Fibroblast of gingiva (primary cell): ENCODE measurements at regions not wholly inside any gene's neighbourhood (a gene's known extent, or its start where the extent isn't known, plus 50 kb on each side); places are given as distances from the start of the nearest gene placed in this dataset.
"Not testable (repeated sequence)": the region's sequence is repeated elsewhere in the genome, so short reads cannot be mapped to it uniquely, and the experiment has no call there.

Source experiments
- DNase-seq: peaks from one replicate; pipeline ENCODE4 v3.0.0-alpha.2; 2011; ENCODE audit warnings: low read depth

DNA sequence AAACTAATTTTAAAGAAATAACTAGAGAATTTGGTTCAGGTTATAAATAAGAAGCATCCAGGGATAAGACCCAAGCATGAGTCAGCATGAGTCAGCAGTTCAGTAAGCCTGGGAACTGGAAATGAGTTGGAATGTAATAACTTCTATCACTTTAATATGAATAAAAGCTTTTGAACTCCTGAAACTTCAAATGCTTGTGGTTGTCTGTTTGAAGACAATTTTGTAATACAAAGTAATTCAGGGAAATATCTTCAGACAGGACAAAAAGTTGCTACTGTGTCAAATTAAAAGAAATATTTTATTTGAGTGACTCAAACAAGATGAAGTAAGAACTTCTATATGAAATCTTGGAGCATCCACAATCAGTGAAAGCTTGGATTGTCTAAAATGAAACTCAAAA, 331.2 kb upstream of the DAB2 start:
- peak; percentile 88 for DNase-seq

DNA sequence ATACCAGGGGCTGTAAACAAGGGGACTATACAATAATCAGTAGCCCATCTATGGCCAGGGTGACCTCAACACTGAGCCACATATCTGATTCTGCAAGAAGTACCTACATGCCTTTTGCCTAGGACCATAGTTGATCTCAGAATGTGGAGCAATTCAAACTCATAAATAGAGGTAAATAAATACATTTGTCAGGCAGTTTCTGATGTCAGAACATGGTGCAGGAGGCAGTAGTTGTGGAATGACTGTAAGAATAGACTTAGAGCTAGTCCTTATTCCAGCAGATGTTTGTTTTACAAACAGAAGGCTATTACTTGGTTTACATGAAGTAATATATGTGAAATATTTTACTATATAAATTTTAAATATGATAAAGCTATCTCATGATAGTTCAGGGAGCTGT, 330.7 kb upstream of the DAB2 start:
- DNase-seq = peak; percentile 8

DNA sequence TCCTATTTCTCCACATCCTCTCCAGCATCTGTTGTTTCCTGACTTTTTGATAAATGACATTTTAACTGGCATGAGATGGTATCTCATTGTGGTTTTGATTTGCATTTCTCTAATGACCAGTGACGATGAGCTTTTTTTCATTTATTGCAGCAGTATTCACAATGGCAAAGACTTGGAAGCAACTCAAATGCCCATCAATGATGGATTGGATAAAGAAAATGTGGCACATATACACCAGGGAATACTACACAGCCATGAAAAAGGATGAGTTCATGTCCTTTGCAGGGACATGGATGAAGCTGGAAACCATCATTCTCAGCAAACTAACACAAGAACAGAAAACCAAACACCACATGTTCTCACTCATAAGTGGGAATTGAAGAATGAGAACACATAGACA, 329.0 kb upstream of the DAB2 start:
- not testable (repeated sequence) for DNase-seq

DNA sequence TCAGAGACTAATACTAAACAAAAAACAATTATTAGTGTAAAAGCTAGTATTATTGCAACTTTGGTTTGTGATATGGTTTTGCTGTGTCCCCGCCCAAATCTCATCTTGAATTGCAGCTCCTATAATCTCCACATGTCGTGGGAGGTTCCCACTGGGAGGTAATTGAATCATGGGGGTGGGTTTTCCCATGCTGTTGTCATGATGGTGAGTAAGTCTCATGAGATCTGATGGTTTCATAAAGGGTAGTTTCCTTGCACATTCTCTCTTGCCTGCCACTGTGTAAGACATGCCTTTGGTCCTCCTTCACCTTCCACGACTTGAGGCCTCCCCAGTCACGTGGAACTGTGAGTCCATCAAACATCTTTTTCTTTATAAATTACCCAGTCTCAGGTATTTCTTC, 325.9 kb upstream of the DAB2 start:
- no peak for DNase-seq

DNA sequence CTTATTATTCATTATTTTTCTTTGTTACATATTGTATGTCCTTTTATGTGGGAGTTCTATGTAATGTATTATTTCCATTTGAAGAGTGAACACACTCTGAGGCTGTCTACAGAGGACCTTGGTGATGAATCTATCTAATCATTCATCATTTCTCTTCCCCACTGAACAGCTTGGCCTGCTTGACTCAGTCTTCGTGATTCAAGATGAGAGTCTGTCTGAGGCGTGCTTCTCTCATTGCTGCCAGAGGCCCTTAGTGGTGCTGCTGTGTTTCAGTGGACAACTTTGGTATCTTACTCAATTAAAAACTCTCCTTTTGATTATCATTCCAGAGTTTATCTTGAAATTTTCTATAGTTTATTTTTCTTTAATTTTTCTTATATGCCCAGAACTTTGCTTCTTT, 318.1 kb upstream of the DAB2 start:
- DNase-seq = no peak

DNA sequence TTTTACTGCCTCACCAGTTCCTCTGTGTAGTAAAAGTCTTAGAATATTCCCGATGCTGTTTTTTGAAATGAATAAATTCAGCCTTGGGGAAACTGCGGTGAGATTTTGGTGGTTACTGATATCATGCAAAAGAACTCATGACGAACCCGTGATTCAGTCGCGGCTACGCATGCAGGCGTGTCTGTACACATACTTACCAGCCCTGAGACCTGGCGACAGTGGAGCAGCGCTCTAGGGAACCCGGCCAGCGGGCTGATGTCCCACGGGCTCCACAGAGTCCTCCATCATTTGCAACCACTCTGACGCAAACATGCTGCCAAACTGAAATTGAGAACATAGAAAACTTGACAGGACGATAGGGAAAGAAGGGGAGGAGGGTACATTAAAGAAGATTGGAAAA, 315.6 kb upstream of the DAB2 start:
- no peak for DNase-seq

DNA sequence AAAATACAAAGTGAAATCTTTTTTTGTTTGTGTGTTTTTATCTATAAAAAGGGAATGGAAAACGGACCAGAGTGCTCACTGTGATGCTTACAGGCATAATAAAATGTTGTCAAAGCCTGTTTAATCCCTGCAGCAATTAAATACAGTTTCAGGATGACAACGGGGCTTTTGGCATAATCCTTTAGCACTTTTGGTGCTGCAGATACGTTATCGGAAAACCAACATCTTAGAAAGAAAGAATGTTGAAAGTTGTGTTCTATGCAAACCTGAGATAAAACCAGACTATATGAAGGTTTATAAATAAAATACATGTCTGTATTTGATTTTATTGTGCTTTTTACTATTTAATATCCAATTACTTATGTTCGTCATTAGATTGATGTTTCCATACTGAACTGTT, 307.4 kb upstream of the DAB2 start:
- DNase-seq = no peak

DNA sequence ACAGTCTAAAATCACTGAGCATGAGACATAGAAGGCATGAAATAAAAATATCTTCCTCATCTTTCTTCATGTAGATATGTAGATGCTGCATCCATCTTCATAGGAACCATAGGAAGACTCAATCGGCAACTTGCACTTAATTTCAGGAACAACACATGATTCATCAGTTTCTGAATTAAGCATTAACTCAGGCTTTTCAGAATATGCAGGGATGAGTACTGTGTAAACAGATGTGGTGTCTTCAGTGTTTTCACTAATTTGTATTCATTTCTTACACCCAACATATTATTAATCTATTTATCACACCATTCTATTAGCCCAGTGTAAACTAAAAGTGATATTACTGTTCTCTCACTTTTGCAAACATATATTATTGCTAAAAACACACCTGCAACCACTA, 305.9 kb upstream of the DAB2 start:
- no peak for DNase-seq

DNA sequence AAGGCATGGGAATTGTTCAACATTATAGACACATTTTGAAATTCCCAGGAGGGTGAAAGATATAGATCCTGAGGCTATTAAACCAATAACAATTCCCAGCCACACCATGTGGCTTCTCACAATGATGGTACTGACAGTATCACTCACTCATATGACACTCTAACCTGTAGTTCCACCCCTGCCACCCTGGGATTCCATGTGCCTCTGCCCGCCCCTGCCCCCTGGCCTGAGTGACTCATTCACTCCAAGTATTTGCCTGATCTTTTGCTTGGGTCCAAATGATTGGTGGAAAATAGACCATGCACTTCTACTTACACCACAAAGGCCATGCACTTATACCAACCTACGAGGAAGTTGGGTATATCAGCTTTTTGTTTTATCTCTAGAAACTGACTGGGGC, 305.2 kb upstream of the DAB2 start:
- no peak for DNase-seq

DNA sequence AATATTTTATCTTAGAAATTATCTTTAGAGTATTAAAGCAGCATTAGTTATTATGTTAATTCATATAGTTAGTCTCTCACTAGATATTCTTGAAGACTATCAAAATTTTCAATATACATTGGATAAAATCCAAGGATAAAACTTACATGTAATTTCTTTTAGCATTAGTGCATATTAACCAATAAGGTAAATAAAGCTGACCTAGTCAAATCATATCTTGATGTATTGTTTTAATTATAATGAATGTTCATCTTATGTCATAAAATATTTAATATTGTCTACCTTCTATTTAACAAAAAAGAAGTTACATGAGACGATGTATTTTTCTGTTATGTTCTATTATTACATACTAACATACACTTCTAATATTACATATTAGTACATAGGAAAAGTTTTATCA, 301.7 kb upstream of the DAB2 start:
- DNase-seq = no peak

DNA sequence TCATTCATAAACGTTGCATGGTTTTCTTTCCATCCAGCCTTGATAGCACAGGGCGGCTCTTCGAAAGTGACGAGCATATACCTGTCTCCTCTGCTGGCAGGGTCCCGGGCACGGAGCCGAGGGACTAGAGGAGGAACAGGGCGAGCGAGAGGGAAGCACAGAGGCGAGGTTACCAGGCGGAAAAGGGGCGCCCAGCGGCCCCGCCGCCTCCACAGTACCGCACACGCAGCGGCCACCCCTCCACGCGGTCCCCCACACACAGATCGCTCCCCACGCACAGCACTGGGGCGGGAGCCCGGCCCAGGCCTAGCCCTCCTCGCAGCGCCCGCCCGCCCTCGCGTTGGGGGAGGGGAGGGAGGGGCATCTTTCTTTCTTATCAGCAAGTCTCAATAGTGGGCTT, 296.6 kb upstream of the DAB2 start:
- DNase-seq = no peak

DNA sequence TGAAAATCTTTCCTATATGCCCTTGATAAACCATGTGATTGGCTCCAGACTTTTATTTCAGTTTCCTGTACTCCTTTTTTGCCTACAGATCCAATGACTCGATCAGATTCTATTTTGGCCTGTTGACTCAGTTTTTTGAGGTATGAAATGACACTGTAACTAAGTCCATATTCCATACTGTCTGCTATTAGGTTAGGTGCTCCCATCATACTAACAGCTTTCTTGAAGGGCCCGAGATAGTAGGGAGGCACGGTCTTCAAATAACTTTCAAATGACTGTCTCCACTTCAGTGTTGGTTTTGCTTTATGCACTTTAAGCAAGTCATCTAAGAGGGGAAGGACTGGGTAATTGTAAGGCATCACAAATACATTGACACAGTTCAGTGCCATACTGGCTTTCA, 295.4 kb upstream of the DAB2 start:
- no peak for DNase-seq

DNA sequence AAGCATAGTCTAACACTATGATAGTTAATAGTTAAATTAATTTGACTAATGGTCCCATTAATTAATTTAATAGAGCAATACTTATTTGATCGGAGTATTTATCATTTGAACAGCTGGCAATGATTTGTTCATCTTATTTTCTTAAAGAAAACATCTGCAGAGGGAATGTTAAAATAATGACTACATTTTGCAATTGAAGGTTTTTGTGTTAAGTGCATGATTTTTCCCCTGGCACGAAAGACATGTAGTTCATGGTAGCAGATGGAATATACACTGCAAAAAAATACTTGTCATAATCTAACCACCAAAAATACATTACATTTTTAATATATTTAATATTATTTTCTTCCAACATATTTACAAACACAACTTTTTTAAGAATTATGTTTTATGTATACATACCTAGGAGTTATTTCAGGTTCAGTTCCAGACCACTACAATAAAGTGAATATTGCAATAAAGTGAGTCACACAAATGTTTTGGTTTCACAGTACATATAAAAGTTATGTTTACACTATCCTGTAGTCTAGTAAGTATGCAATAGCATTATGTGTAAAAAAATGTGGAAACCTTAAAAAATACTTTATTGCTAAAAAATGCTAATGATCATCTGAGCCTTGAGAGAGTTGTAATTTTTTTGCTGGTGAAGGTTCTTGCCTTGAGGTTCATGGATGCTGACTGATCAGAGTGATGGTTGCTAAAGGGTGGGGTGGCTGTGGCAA, 292.6 kb upstream of the DAB2 start:
- peak; percentile 71 for DNase-seq

DNA sequence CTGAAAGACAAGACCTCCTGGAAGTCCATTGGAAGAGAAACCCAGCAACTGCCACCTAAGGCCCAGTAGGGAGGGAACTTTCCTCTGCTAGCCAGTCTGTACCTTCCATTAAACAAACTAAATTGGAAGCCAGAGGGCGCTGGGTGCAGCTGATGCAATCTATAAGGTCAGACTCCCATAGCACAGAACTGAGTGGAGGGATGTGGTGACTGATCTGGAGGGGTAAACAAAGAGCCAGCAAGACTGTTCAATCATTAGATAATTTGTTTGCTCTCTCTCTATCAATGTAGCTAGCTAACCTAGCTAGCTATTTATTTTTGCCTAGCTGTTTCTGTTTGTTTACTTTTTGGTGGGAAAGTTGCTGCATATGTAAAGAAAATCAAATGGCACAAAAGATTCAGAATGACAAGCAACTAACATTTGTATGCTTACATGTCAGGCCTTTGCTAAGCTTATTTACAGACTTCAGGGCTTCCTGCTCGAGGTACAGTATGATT, 291.8 kb upstream of the DAB2 start:
- peak; percentile 37 for DNase-seq

DNA sequence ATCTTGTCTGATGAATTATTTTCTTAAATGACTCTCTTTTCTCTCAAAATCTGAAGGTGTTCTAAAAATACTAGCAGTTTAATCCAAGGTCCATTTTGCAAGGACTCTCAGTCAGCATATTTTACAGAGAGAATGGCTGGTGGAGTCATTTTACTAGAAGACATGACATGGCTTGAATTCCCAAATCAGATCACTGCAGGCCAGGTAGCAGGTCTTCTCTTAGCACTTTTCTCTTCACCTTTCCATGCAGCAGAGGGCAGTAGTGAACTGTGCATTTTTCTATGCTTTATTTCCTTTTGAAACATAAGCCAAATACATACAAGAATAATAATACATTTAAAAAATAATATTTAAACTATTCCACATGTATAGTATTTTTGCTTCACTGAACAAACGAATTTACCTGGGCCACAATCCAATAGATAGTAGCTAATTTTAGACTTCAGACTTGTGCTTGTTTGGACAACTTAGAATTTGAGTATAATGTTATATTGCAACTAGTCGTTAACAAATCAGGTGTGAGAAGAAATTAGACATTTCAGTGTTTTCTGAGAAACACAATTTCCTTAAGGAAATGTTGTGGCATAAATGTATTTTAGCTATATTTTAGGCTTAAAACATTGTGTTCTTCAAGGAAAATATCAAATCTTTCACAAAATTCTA, 289.4 kb upstream of the DAB2 start:
- DNase-seq = peak; percentile 48

DNA sequence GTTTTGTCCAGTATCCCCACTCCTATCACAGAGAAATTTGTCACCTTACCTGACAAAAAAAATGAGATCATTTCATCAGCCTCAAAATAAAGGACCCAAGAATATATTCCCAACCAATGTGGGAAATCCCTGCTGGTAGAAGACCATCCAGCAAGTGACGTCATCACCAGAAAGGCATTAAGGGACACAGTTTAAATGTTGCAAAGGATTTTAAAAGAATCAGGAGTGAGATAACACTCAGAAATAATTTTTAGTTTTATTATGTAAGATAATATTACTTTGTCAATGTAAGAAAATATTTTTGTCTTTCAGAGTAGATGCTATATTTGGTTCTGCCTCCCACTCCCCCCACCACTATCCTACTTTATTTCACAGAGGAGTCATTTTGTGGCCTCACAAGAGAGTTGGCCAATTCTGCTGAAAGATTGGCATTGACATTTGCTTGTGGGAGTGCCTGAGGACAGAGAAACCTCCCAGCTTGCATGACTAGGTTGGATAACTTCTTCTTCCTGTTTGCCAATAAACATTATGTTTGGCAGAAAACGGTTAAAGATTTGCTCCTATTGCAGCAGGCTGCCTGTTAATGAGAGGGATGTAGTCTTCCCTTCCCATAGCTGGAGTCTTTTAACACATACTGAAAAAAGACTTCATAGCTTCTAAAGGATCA, 288.6 kb upstream of the DAB2 start:
- peak; percentile 86 for DNase-seq

DNA sequence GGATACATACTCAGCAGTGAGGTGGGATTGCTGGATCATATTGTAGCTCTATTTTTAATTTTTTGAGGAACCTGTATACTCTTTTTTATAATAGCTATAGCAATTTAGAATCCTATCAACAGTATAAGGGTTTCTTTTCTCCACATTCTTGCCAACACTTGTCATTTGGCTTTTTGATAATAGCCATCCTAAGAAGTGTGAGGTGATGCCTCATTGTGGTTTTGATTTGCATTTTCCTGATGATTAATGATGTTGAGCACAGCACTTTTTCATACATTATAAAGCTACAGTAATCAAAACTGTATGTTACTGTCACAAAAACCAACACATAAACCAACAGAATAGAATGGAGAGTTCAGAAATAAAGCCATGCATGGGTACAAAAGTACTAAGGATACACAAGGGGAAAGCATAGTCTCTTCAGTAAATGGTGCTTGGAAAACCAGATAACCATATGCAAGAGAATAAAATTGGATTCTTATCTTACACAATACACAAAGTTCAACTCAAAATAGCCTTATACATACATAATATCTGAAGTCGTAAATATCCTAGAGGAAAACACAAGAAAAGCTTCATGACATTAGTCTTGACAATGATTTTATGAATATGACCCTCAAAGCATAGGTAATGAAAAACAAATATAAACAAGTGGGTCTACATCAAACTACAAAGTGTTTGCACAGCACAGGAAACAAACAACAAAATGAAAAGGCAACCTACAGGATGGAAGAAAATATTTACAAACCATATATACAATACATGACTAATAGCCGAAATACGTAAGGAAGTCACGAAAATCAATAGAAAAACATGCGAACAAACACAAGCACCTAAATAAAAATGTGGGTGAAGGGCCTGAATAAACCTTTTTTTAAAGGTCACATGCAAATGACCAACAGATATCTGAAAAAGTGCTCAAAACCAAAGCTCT, 287.8 kb upstream of the DAB2 start:
- no peak for DNase-seq

DNA sequence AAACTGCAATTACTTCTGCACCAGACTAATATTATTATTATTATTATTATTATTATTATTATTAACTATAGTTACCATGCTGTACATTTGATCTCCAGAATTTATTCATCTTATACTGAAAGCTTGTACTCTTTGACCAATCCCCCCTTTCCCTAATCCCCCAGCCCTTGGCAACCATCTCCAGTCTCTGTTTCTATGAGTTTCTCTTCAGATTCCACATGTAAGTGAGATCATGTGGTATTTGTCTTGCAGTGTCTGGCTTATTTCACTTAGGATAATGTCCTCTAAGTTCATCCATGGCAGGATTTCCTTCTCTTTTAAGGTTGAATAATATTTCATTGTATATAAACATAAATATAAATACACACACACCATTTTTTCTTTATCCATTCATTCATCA, 287.0 kb upstream of the DAB2 start:
- no peak for DNase-seq

DNA sequence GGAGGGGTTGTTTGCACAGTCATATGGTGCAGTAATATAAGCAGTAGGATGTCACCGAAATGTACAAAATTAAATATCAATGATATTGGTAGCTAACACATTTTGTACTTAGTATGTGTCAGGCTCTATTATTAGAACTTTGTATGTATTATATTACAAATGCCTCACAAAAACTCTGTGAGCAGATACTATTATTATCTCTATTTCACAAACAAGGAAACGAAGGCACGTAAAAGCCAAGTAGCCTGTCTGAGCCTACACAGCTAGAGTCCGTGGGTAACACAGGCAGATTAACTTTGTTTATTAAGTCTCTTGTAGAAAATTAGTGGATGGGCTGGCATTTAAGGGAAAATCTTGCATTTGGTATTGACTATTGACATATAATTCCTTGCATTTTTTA, 284.3 kb upstream of the DAB2 start:
- DNase-seq = no peak

DNA sequence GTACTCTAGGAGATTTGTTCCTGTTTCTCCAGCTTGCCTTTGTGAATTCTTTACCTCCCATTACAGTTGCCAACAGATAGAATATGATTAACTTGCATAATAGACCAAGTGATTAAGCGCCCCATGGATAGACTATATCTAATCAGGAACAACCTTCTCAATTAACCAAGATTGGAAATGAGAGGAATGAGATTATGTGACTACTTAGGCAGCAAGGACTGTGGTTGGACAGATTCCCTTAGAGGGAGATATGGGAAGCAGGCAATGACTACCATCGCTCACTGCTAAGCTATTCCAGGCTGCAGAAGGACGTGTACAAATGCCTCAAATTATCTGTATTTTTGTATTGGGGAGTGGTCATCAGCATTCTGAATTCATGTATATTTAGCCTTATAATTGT, 278.1 kb upstream of the DAB2 start:
- DNase-seq = no peak

DNA sequence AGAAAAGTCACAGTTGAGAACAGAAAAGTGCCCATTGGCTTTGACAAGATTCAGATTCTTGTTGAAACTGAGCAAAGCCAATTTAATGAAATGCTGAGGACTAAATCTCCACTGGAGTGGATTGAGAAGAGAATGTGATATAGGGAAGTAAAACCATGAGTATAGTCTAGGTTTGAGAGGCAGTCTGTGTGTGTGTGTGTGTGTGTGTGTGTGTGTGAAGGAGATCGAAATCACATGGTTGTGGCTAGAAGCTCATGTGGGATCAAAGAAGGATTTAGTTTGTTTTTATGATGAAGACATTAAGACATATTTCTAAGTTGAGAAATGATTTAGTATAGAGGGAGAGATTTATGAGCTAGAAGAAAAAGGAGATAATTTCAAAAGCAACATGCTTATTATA, 275.7 kb upstream of the DAB2 start:
- no peak for DNase-seq

DNA sequence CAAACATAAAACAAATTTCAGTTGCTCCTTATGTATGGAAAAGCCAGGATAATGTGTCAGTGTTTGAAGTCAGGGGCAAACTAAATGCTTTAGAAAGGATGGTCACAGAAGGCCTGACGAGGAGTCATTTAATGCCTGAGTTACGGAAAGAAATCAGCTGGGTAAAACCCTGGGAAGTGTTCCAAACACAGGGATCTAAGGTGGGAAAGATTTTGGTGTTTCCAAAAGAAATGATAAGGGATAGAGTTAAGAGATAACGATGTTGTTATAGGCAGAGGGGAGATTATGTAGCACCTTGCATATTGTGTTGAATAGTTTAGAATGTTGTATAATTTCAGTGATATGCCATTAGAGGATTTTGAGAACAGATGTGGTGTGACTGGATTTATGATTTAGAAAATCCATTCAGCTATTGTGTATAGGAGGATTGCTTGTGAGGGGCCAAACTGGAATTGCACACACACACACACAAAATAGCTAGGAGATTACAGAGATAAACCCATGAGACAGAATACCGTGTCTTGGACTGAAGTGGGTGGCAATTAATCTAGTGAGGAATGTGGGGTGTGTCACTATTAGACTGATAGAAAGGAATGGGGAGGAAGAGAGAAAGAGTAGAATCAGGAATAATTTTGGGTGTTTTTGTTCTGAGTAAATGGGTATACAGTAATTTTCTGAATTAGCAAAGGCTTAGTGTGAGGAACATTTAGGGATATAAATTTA, 274.2 kb upstream of the DAB2 start:
- no peak for DNase-seq
